Dedifferentiated amniotic fluid mesenchymal stem cell (primary cell): ENCODE measurements at regions not wholly inside any gene's neighbourhood (a gene's known extent, or its start where the extent isn't known, plus 50 kb on each side); places are given as distances from the start of the nearest gene placed in this dataset.
"Not testable (repeated sequence)": the region's sequence is repeated elsewhere in the genome, so short reads cannot be mapped to it uniquely, and the experiment has no call there.

Source experiments
- DNase-seq: peaks from one replicate; pipeline ENCODE4 v3.0.0-alpha.2; 2016; ENCODE audit errors: extremely low spot score

DNA sequence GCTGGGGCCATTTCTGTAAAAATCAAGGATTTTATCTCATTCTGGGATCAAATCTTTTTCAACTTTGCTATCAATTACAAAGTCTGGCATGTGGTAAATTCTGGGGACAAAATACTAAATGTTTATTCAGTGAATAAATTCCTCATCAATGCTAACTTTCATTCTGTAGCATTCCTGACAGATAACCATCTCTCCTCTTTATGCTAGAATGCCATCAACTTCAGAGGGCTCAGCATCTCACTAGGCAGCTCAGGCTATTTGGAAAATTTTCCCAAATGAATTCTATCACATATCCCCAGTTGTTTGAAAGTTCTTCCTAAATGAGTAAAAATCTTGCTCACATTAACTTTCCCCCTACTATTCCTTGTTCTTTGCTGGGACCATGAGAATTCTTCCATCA is 163.0 kb upstream of the DAB1 start:
- DNase-seq = no peak

DNA sequence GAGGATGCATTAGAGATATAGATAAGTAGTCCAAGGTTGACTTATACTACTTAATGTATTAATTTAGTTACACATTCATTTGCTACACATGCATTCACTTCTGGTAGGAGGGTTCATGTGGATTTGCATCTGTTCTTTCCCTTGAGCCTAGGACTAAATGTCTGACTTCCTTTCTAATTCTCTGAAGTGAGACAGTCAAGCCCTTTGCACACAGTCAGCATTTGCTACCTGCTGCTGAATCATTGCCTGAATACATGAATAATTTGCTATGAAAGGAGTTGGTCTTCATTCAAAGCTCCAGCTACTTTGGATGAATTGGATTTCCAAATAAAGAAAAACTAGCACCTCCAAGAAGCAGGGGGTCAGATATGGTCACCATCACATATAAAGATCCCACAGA is 154.8 kb upstream of the DAB1 start:
- DNase-seq = no peak

DNA sequence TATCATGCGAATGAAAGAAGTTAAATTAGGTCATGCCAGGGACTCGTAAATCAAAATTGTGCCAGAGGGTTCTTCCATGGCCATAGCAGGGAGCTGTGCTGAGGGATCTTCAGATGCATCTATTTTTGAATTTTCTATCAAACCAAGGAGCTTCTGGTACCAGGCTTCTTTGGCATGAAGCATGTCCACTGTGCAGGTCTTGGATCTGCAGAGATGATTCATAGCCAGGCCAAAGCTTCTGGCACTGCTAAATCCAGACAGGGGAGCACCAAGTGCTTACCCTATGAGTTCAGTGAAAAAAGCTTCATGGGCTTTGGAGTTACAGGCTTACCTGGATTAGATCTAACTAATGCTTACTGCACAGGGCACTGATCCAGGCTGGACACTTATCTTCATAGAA is 154.2 kb upstream of the DAB1 start:
- DNase-seq = no peak

DNA sequence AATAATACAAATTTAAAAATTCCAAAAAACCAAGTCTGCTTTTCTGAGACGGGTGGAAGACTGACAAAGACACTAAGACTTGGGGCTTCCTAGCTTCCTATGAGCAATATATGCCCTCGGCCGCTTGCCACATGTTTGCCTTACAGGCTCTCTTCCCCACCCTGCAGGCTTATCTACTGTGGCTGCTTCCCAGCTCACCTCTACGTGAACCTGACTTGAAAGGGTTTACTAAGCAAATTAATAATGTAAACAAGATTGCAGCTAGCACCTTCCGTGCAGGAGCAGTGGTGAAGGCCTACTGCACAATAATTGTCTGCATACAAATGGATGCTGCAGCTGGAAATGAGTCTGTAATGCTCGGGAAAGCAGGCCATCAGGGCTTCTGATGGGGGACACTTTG is 152.9 kb upstream of the DAB1 start:
- DNase-seq = no peak

DNA sequence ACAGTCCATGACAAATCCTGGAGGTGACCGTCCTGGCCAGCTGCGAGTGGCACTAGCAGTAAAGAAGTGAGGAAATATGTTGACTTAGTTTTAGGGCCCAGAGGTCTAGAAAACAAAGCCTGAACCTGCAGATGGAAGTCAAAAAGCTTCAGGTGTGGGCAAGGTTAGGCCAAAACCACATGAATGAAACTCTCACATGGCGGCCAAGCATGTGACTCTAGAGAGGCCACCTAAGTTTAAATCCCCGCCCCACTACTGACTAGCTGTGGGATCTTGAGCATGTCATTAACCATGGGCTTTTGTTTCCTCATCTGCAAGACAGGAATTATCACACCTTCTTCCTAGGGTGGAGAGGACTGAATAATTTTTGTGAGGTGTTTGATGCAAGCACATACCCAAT is 148.2 kb upstream of the DAB1 start:
- DNase-seq = no peak

DNA sequence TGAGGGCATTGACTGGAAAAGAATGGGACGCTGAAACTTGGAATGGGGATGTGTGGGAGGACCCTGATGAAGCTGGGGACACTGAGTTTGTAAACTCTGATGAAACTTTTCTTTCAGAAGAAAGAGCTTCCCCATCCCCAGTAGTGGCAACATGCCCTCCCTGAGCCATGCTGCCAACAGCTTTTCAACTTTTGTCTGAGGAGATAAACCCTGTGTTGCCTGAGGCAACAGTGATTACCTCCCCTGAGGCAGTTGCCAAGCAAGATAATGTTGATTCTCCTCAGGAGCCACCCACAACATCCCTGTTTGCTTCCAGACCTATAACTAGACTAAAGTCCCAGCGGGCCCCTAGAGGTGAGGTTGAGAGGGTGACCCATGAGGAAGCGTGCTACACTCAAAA is 134.2 kb upstream of the DAB1 start:
- DNase-seq = not testable (repeated sequence)

DNA sequence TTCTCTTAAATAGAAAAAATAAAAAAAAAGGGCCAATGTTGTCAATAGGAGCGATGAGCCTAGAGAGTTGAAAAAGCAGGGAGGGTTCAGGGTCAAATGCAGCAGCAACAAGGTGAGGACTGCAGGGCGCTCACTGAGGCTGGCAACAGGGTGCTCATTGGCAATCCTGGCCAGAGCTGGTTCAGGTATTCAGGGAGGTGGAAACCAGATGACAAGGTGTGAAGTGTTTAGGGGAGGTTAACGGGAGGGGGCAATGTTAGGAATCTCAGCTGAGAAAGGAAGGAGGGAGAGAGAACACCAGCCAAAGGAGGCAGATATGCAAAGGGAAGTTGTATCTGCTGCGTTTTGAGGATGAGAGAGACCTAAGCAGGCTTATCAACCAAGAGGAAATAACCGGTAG is 129.8 kb upstream of the DAB1 start:
- DNase-seq = no peak

DNA sequence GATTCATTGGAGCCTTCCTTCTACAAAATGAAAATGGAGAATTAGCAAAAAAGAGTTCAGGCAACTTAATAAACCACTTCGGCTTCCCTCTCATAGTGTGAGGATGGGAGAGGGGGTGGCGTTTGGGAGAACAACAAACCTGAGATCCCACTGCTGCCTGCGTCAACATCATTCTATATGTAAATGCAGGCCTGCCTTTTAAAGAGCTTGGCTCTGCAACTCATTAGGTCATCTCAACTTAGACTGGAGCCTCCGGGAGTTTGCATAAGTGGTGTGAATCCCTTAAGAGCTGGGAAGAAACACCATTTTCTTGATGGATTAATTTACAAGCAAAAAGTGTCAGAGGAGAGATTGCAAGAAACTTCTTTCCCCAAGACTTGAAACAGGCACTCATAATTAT is 127.6 kb upstream of the DAB1 start:
- DNase-seq = no peak

DNA sequence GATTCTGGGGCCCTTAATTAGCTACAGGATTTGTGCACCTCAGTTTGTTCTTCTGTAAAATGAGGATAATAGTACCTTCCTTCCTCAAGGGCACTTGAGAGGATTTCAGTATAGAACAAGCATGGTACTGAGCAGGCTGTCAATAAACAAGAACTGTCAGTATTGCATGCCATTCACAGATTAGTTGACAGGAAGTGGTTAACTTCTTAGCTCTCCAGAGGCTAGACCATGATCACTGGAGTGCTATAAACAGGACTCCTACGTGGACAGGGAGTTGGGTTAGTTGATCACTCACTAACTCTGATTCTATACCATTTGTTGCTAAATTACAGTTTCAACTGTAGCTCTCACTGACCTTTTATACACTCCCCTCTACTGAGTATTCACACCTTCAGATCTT is 126.2 kb upstream of the DAB1 start:
- no peak for DNase-seq

DNA sequence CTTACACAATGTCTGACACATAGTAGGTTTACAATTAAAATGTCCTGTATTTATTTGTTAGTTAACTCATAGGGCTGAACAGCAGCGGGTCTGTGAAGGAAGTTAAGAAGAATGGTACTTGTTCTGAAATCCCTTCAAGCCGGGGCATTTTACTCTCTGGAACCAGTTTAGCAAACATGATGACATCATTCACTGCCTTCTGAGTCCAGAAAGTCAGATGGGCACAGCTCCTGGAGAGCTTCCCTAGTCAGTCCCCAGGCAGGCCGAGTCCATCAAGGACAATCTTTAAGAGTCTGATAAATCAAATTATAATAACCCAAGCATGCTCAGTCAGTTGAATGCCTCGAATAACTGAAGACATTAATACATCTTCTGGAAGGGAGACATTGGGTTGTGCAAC is 125.4 kb upstream of the DAB1 start:
- no peak for DNase-seq

DNA sequence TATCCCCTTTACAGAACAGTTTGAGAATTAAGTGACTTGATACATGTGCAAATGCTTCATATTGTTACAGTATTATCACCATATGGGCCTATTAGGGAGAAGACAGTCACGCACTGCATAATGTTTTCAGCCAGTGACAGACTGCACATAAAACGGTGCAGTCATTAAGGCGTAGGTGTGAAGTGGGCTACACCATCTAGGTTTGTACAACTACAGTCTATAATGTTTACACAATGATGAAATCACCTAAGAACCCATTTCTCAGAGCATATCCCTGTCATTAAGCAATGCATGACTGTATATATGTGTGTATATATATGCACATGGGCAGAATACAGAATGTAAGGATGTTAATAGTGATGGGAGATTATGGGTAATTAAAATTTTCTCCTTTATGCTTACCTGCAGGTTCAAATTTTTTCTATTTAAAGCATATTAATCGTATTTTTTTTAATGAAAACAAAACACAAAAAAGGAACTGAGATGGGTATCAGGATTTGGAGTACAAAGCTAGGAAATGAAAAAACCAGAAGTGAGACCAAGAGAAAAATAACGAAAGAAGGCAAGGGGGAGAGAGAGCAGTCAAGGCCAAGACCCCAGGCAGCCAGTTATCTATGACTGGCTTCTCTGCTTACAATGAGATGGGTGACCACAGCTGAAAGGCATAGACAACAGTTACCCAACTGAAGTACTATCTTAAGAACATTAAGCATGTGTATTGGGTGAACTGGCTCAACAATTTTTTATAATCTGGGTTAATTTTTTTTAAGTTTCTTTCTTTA is 122.9 kb upstream of the DAB1 start:
- no peak for DNase-seq

DNA sequence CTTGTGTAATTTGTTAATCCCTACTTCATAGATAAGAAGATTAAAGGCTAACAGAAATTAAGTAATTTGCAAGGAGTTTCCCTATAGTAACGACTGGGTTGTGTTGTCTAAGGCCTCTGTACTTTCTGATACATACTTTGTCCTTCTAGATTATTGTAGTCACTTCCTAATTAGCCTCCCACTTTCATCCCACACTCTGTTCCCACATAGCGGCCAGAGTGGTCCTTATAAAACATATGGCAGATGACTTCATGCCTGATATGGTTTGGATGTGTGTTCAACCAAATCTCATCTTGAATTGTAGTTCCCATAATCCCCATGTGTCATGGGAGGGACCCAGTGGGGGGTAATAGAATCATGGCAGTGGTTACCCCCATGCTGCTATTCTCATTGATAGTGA is 120.5 kb upstream of the DAB1 start:
- DNase-seq = no peak

DNA sequence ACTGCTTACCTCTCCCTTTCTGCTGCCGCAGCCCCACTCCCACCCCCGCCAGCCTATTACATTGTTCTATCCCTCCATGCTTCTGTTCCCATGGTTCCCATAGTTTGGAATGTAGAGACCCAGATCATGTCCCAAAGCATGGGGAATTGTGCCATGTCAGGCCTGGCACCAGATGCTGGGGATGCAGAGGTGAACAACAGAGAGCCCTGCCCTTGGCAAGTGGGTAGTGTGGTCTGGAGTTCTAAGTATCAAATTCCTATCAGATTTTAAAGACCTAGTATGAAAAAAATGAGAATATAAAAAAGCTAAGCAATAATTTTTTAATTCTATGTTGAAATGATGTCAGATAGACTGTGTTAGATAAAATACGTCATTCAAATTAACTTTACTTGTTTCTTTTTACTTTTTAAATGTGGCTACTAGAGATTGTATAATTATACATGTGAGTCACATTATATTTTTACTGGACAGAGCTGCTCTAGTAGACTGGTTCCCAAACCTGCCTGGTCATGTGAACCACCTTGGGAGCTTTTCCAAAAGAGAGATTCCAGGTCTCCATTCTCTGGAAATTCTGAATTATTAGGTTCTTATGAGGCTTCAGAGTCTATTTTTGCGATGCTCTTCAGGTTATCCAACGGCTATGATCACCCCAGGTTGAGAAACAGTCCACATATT is 113.0 kb upstream of the DAB1 start:
- DNase-seq = no peak

DNA sequence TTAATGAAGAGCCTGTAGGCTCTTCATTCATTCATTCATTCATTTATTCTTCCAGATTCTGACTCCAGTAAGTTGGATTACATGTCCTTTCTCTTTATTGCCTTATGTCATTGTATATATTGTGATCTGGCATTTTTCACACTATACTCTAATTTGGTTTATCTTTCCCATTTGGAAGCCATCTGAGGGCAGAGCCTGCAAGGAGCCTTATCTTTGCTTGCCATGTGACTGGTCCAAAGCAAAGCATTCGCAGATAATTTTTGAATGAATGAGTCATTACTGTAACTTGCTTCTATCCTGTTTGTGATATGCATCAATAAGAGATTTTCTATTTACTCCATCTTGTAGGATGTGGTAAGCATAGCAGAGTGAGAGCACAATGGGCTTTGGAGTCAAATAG is 108.4 kb upstream of the DAB1 start:
- DNase-seq = no peak

DNA sequence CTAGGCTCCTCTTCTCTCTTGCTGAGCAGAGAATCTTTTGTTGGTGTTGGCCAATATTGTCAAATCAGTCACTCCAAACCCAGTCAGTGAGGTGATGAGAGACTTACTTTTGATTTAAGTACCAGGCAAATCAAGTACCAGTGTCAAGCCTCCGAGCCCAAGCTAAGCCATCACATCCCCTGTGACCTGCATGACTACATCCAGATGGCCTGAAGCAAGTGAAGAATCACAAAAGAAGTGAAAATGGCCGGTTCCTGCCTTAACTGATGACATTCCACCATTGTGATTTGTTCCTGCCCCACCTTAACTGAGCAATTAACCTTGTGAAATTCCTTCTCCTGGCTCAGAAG is 107.0 kb upstream of the DAB1 start:
- DNase-seq = not testable (repeated sequence)

DNA sequence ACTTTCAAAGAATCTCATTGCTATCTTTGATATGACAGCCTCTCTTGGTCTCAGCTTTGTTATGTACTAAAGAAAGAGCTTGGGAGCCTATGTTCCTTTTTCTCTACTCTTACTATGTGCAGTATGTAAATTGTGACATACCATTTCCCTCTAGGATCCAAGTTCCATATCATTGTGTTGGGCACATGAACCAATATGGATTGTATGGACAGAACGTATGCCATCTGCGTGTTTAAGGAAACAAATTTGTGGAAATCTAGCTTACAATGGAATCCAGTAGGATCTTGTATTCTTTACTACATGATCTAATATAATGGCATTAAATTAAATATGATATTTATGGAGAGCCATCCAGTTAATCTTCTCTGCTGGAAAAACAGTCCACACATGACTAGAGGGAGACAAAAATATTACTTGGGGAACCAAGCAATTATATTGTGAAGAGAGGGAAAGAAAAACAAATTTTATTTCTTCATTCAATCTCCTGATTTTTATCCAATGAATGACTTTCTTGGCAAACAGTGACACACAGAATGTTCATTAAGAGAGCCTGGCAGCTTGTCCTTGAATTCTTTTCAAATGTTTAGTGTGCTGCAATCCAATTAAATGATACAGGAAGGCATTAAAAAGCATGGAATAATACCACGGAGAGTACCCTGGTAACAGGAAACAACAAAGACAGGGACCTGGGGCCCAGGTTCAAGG is 106.5 kb upstream of the DAB1 start:
- no peak for DNase-seq

DNA sequence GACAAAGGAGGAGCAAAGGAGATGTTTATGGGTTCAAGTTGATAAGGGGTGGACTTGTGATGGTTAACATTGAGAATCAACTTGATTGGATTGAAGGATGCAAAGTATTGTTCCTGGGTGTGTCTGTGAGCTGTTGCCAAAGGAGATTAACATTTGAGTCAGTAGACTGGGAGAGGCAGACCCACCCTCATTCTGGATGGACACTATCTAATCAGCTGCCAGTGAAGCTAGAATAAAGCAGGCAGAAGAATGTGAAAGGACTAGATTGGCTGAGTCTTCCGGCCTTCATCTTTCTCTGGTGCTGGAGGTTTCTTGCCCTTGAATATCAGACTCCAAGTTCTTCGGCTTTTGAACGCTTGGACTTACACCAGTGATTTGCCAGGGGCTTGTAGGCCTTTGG is 98.7 kb upstream of the DAB1 start:
- DNase-seq = no peak

DNA sequence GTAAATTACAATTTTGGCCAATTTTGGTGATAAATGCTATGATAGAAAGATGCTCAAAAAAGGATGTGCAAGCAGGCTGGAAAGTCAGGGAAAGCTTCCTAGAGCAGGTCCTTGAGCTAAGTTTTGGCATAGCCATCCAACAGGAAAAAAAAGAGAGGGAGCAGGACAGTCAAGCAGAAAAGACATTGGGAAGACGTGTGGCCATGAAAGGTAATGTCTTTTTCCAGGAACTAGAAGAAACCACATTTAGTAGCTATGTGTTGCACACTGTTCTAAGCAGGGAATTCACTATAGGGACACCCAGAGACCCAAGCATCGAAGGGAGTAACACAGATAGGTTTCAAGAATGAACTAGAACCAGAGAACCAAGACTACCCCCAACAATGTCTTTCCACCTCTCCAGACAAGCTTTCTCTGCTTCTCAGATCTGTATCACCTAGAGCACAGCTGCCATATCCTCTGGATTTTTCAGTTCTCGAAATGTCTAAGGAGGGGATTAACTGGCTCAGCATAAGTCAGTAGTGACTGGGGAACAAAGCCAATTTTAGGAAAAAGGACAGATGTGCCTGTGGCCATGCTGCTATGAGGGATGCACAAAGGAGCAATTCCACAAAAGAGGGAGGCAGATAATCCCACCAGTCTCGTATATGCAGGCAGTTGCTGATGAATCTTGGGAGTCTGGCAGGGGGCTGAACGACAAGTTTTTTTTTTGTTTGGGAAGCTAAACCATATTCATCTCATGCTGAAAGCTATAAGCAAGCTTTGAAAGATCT is 97.1 kb upstream of the DAB1 start:
- DNase-seq = no peak

DNA sequence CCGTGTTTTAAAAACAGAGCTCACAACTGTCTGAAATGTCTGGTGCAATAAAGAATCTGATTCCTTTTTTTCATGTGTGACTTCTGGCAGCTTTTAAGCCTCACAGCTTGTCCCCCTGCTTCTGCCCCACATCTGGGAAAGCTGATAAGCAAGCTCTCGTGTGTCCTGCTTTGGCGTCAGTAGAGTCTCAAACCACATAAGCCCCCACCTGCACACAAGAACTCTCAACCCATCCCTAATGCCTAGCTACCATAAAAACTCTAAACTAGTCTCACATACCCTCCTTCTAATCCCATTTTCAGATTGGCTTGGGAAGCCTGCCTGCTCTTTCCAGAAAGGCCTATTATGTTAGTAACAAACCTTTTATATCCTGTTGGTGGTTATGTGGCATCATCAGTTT is 94.6 kb upstream of the DAB1 start:
- DNase-seq = no peak

DNA sequence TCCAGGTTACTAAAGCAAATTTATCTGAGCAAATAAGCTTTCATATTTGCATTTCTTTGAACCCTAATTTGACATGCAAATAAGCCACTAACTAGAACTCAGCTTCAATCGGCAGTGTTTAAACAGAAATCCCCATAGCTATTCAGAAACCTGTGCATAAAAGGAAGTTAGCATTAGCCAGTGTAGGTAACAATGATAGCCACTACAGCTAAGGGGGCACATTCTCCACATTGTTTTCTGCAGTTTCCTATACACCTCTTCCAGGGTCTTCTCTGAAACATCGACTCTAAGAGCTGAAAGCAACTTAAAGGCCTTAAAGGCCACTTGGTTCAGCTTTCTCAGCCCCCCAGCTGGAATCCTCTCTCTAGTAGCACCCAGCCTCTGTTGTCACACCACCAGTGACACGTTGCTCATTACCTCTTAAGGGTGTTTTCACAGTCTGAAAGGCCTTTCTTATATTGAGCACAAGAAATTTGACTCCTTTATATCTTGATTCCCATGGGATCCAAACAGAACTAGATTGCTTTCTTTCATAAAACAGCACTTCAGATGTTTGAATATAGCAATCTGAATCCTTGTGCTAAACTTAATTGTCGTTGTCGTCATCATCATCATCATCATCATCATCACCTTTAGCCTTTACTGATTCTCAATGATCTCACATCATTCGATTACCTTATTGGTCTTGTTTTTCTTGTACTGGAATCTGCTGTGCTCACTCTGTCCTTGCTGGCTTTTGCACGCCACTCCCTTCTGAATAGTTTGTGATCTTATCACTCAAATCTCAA is 93.9 kb upstream of the DAB1 start:
- DNase-seq = no peak

DNA sequence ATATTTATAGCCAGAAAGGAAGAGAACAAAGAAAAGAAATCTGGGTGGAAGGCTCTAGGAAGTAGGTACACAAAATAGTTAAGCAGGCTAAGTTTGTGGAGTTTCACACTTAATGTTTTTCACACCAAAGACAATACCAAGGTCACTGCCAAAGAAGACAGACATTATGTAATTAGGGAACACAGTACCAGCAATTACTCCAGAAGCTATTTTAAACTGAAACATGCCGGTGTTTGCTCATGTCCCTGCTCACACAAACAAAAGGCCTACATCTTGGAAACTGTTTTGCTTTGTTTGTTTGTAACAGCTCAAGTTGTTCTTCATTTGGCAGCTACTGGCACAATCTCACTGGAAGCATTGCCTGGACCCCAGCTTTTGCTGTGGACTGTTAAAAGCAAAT is 88.5 kb upstream of the DAB1 start:
- DNase-seq = no peak

DNA sequence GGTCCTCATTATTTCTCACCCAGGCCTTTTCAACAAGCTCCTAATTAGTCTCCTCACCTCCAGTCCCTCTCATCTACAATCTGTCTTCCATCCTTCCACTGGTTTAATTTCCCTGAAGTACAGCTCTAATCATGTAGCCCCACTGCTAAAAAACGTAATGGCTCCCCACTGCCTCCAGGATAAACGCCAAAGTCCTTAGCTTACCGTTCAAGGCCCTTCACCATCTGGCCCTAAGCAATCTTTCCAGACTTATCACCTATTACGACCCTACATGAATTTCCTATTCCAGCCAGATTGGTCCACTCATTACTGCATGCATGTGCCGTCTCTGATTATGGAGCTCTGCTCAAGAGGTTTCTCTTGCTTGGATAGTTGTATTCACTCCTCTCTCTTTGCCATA is 83.1 kb upstream of the DAB1 start:
- no peak for DNase-seq
